ENCODE measurements at regions not wholly inside any gene's neighbourhood (a gene's known extent, or its start where the extent isn't known, plus 50 kb on each side); places are given as distances from the start of the nearest gene placed in this dataset.

- Histone ChIP-seq H3K4me1 (no peaks in the 10 kb centered on the region), H3K36me3 (no peaks in the 10 kb centered on the region), H3K27ac (no peak overlapping the region), H3K9me3 (no peaks in the 10 kb centered on the region), H3K27me3 (ENCODE audit: low read depth) (no peaks in the 10 kb centered on the region), H3K4me3 (no peak overlapping the region)
- intact Hi-C loops (cut with DNase I): no loop called here
- TF ChIP-seq CTCF (IDR thresholded peaks at IDR 0.05): no peak
- no peak for ATAC-seq
- no peak for DNase-seq
Measured at GRCh38 chr5:68643064-68643463, 427.5 kb downstream of the PIK3R1 start.

GRCh38 chr5:68644971-68645370, 429.4 kb downstream of the PIK3R1 start:
- no peaks in the 10 kb centered on the region for H3K27me3 ChIP-seq (ENCODE audit: low read depth)
- no peaks in the 10 kb centered on the region for H3K4me1 ChIP-seq
- H3K9me3 ChIP-seq: no peaks in the 10 kb centered on the region
- DNase-seq: no peak
- no peak overlapping the region for H3K4me3 ChIP-seq
- intact Hi-C loops (cut with DNase I): no loop called here
- TF ChIP-seq CTCF (IDR thresholded peaks at IDR 0.05): no peak
- no peak overlapping the region for H3K27ac ChIP-seq
- no peaks in the 10 kb centered on the region for H3K36me3 ChIP-seq
- no peak for ATAC-seq

GRCh38 chr5:68646144-68646543, 430.6 kb downstream of the PIK3R1 start:
- DNase-seq (no peak), ATAC-seq (no peak)
- Histone ChIP-seq H3K9me3 (no peaks in the 10 kb centered on the region), H3K36me3 (no peaks in the 10 kb centered on the region), H3K4me3 (no peak overlapping the region), H3K4me1 (no peaks in the 10 kb centered on the region), H3K27me3 (ENCODE audit: low read depth) (no peaks in the 10 kb centered on the region), H3K27ac (no peak overlapping the region)
- intact Hi-C loops (cut with DNase I): no loop called here
- TF ChIP-seq CTCF (IDR thresholded peaks at IDR 0.05): no peak

- H3K36me3 ChIP-seq: no peaks in the 10 kb centered on the region
- no peaks in the 10 kb centered on the region for H3K4me1 ChIP-seq
- no peaks in the 10 kb centered on the region for H3K27me3 ChIP-seq (ENCODE audit: low read depth)
- intact Hi-C loops (cut with DNase I): no loop called here
- no peak overlapping the region for H3K4me3 ChIP-seq
- DNase-seq (no peak), ATAC-seq (no peak)
- no peak overlapping the region for H3K27ac ChIP-seq
- H3K9me3 ChIP-seq: no peaks in the 10 kb centered on the region
- TF ChIP-seq CTCF (IDR thresholded peaks at IDR 0.05): no peak
Measured at GRCh38 chr5:68647743-68648142, 432.2 kb downstream of the PIK3R1 start.

GRCh38 chr5:68648944-68649857, 433.6 kb downstream of the PIK3R1 start:
- no peaks in the 10 kb centered on the region for H3K36me3 ChIP-seq
- ATAC-seq (no peak), DNase-seq (no peak)
- no peaks in the 10 kb centered on the region for H3K4me1 ChIP-seq
- no peak overlapping the region for H3K4me3 ChIP-seq
- H3K27me3 ChIP-seq (ENCODE audit: low read depth): no peaks in the 10 kb centered on the region
- no peak for TF ChIP-seq CTCF (IDR thresholded peaks at IDR 0.05)
- intact Hi-C loops (cut with DNase I): no loop called here
- no peak overlapping the region for H3K27ac ChIP-seq
- no peaks in the 10 kb centered on the region for H3K9me3 ChIP-seq

Measured in lower lobe of right lung (tissue), 2 donors.